ENCODE measurements at regions not wholly inside any gene's neighbourhood (a gene's known extent, or its start where the extent isn't known, plus 50 kb on each side); places are given as distances from the start of the nearest gene placed in this dataset.

DNA sequence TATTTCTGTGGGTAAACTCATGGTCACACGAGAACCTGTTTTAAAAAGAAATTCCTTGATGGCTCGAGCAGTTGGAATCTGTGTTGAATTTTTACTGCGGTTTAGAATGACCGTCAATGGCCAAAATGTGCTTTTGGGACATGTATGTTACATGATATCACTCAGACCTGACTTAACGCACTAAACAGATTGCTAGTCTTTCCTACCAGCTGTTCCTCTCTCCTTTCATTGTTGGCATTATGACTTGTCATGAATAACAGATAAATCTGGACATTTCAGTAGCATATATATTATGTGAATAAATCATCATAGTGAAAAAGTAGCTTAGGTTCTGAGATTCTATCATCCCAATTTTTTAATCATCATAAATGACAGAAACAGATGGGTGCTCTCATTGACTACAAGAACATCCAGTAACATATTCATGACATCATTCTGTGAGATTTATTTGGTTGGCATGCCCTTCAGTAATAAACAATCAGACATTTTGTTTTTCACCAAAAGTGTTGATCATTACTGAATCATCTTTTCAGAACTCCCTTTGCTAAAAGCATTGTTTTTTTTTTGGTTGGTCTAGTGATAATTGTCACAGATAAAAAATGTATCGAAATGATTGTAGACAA is 57.9 kb upstream of the NAV3 start:
- TF ChIP-seq POLR2AphosphoS5 (IDR thresholded peaks at IDR 0.05; ENCODE audit: low read depth, low read length), result no peak
- no peak for TF ChIP-seq POLR2A (IDR thresholded peaks at IDR 0.05; ENCODE audit: low read depth, low read length)
